Panc1 (cell line): ENCODE measurements at regions not wholly inside any gene's neighbourhood (a gene's known extent, or its start where the extent isn't known, plus 50 kb on each side); places are given as distances from the start of the nearest gene placed in this dataset.

ENCODE experiments used
- ATAC-seq: fragments of 200-7000 bp; cut with Tn5 transposase; 2 replicates; pipeline ENCODE4 v1.9.1; 2020; ENCODE audit warnings: mild to moderate bottlenecking, moderate library complexity
- BruUV-seq: library from RNA; stranded (reverse); fragments of 400-500 nt; replicated peaks from 2 replicates; lab custom pipeline; 2021; lab: Mats Ljungman, UMichigan
- CTCF ChIA-PET: fragments of 300-600 bp; sonication (Branson Sonifier 250); formaldehyde crosslinking; loops from one replicate; lab custom pipeline; 2022; ENCODE audit warnings: antibody characterized with exemption; lab: Charles Lee
- POLR2A ChIA-PET: fragments of 300-600 bp; sonication (Branson Sonifier 250); formaldehyde crosslinking; loops from one replicate; lab custom pipeline; 2022; ENCODE audit warnings: antibody characterized with exemption; lab: Charles Lee
- DNase-seq: peaks from one replicate; pipeline ENCODE4 v3.0.0-alpha.2; 2010; ENCODE audit warnings: low read depth, low spot score
- H3K27ac ChIP-seq: 2 replicates; pipeline ENCODE4 v1.5.1; 2011; ENCODE audit warnings: mild to moderate bottlenecking, low read length, inconsistent platforms
- H3K27me3 ChIP-seq: fragments of 200-500 bp; sonication (Bioruptor generic); 2 replicates; pipeline ENCODE4 v1.6.0; 2014; ENCODE audit warnings: low read length, inconsistent platforms; ENCODE audit not compliant: control insufficient read depth, insufficient read depth
- H3K36me3 ChIP-seq: fragments of 200-500 bp; sonication (Bioruptor generic); 2 replicates; pipeline ENCODE4 v1.5.1; 2014; ENCODE audit warnings: inconsistent platforms, mild to moderate bottlenecking, low read length, moderate library complexity; ENCODE audit not compliant: control insufficient read depth, insufficient read depth
- H3K4me1 ChIP-seq: 2 replicates; pipeline ENCODE4 v1.5.1; 2011; ENCODE audit warnings: inconsistent platforms, mild to moderate bottlenecking, low read length, moderate library complexity; ENCODE audit not compliant: control insufficient read depth, insufficient read depth
- H3K4me3 ChIP-seq, 2 experiments: 2 replicates each; pipeline ENCODE4 v1.5.1; 2011 to 2012; ENCODE audit warnings: low read depth in 2 of 2, low read length in 2 of 2, mild to moderate bottlenecking in 2 of 2, inconsistent platforms in 1 of 2, moderate library complexity in 1 of 2
- H3K9me3 ChIP-seq: fragments of 200-500 bp; sonication (Bioruptor generic); 2 replicates; pipeline ENCODE4 v1.5.1; 2014; ENCODE audit warnings: low read depth, mild to moderate bottlenecking, inconsistent platforms, low read length, moderate library complexity; ENCODE audit not compliant: control insufficient read depth, insufficient read depth
- CTCF ChIP-seq: fragments of 450-650 bp; IDR thresholded peaks from 2 replicates; pipeline ENCODE4 v1.5.1; 2017; ENCODE audit warnings: mild to moderate bottlenecking
- POLR2AphosphoS5 ChIP-seq: IDR thresholded peaks from 2 replicates; pipeline ENCODE4 v1.6.1; 2012; ENCODE audit warnings: mild to moderate bottlenecking, low read depth, low read length, moderate library complexity
- REST ChIP-seq, 2 experiments: IDR thresholded peaks; 2 replicates each; pipeline ENCODE4 v1.6.1; 2011 to 2012; ENCODE audit warnings: low read depth in 2 of 2, control low read depth in 1 of 2, low read length in 1 of 2, mild to moderate bottlenecking in 1 of 2, moderate library complexity in 1 of 2; ENCODE audit not compliant: insufficient read depth in 1 of 2
- SIN3A ChIP-seq: IDR thresholded peaks from 2 replicates; pipeline ENCODE4 v1.6.1; 2012; ENCODE audit warnings: low read depth, mild to moderate bottlenecking, low read length, moderate library complexity, borderline replicate concordance; ENCODE audit not compliant: insufficient read depth
- TCF7L2 ChIP-seq: IDR thresholded peaks from 2 replicates; pipeline ENCODE4 v1.6.1; 2011; ENCODE audit warnings: mild to moderate bottlenecking, low read depth, low read length, inconsistent platforms
- in situ Hi-C: cut with HindIII; loops from 2 replicates; pipeline ENCODE4 v1.10.0; 2016; ENCODE audit warnings: low sequenced_read_pairs, low pct_unique_long_range_greater_than_20kb
- intact Hi-C: fragments of 100-400 bp; cut with micrococcal nuclease; formaldehyde crosslinking; loops from one replicate; pipeline ENCODE4 v1.10.0; 2022; ENCODE audit not compliant: unreplicated experiment

- BruUV-seq, result no TSS peak
- H3K27ac ChIP-seq, result no peak overlapping the region
- CTCF ChIA-PET, result interaction anchor here (0.5 to 0.7 kb wide), 2 partner anchors 386 to 472 kb away, joined by 4 to 5 read pairs; no protein-coding TSS in a partner anchor
- in situ Hi-C loops, result no loop called here
- H3K9me3 ChIP-seq, result no peaks in the 10 kb centered on the region
- H3K27me3 ChIP-seq, result peaks cover 47% of the 10 kb centered on the region
- POLR2A ChIA-PET, result no interaction called here
- intact Hi-C loops, result no loop called here
- no peak for DNase-seq
- 0 out of 2 replicates have a peak, but pooled peaks cover 2% of the 10 kb centered on the region for H3K4me1 ChIP-seq
- ATAC-seq, result no peak
- no peak overlapping the region for H3K4me3 ChIP-seq
- TF ChIP-seq CTCF, result no peak
- no peak for TF ChIP-seq SIN3A
- TF ChIP-seq TCF7L2, result no peak
- no peak for TF ChIP-seq REST (IDR thresholded peaks at IDR 0.05; ENCODE audit: insufficient read depth in 1 of 2, low read depth in 2 of 2, low read length in 1 of 2)
- TF ChIP-seq POLR2AphosphoS5, result no peak
- H3K36me3 ChIP-seq, result no peaks in the 10 kb centered on the region
Measured at GRCh38 chr5:167576126-167576525, 715.3 kb upstream of the WWC1 start.

GRCh38 chr5:167576897-167577296 is 714.5 kb upstream of the WWC1 start:
- BruUV-seq, result no TSS peak
- peaks cover 46% of the 10 kb centered on the region for H3K27me3 ChIP-seq
- in situ Hi-C loops, result no loop called here
- intact Hi-C loops, result no loop called here
- no peak for TF ChIP-seq TCF7L2
- H3K4me1 ChIP-seq, result 0 out of 2 replicates have a peak, but pooled peaks cover 2% of the 10 kb centered on the region
- H3K36me3 ChIP-seq, result no peaks in the 10 kb centered on the region
- ChIA-PET POLR2A (no interaction called here), CTCF (interaction anchor here (0.5 kb wide), 1 partner anchor 385 kb away, joined by 5 read pairs; no protein-coding TSS in a partner anchor)
- H3K9me3 ChIP-seq, result no peaks in the 10 kb centered on the region
- no peak overlapping the region for H3K4me3 ChIP-seq
- no peak for DNase-seq
- ATAC-seq, result no peak
- no peak overlapping the region for H3K27ac ChIP-seq

- Histone ChIP-seq H3K4me3 (no peak overlapping the region), H3K4me1 (0 out of 2 replicates have a peak, but pooled peaks cover 2% of the 10 kb centered on the region), H3K36me3 (no peaks in the 10 kb centered on the region), H3K27ac (no peak overlapping the region), H3K9me3 (no peaks in the 10 kb centered on the region), H3K27me3 (peaks cover 39% of the 10 kb centered on the region)
- no TSS peak for BruUV-seq
- in situ Hi-C loops, result no loop called here
- ATAC-seq (no peak), DNase-seq (no peak)
- TF ChIP-seq REST (IDR thresholded peaks at IDR 0.05; ENCODE audit: insufficient read depth in 1 of 2, low read depth in 2 of 2, low read length in 1 of 2), result no peak
- no peak for TF ChIP-seq CTCF
- no peak for TF ChIP-seq POLR2AphosphoS5
- TF ChIP-seq TCF7L2, result no peak
- no peak for TF ChIP-seq SIN3A
- intact Hi-C loops, result no loop called here
- ChIA-PET POLR2A (interaction anchor here (0.6 kb wide), 1 partner anchor 415 kb away, joined by 5 read pairs; no protein-coding TSS in a partner anchor), CTCF (interaction anchor here (0.5 kb wide), 1 partner anchor 331 kb away, joined by 5 read pairs; no protein-coding TSS in a partner anchor)
Measured at GRCh38 chr5:167577616-167578015, 713.8 kb upstream of the WWC1 start.
